ENCODE measurements at regions not wholly inside any gene's neighbourhood (a gene's known extent, or its start where the extent isn't known, plus 50 kb on each side); places are given as distances from the start of the nearest gene placed in this dataset.

DNA sequence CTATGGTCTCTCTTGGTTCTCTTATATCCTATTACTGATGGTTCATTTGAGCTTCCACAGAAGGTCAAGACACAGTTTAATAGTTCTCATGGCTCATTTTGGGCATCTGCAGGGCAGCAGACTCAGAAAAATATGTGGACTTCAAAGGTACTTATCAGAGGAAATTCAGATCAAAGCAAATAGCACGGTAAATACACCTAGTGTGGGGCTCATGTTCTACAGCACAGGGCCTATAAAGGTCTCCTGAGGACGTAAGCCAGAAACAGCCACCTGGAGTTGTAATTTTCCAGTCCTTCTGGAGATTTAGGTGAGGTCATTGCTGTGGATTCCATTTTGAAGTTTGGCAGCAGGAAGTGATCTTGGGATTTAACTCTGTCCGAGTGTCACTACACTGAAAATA, 134.5 kb upstream of the SGO1 start:
- Histone ChIP-seq H3K4me3 (no peak overlapping the region), H3K27me3 (no peaks in the 10 kb centered on the region), H3K4me1 (peaks cover 0 to 5% of the 10 kb centered on the region in 2 donors), H3K9me3 (no peaks in the 10 kb centered on the region), H3K27ac (no peak overlapping the region), H3K36me3 (no peaks in the 10 kb centered on the region)
- intact Hi-C loops (cut with DNase I) = no loop called here
- TF ChIP-seq, protein P1, sequence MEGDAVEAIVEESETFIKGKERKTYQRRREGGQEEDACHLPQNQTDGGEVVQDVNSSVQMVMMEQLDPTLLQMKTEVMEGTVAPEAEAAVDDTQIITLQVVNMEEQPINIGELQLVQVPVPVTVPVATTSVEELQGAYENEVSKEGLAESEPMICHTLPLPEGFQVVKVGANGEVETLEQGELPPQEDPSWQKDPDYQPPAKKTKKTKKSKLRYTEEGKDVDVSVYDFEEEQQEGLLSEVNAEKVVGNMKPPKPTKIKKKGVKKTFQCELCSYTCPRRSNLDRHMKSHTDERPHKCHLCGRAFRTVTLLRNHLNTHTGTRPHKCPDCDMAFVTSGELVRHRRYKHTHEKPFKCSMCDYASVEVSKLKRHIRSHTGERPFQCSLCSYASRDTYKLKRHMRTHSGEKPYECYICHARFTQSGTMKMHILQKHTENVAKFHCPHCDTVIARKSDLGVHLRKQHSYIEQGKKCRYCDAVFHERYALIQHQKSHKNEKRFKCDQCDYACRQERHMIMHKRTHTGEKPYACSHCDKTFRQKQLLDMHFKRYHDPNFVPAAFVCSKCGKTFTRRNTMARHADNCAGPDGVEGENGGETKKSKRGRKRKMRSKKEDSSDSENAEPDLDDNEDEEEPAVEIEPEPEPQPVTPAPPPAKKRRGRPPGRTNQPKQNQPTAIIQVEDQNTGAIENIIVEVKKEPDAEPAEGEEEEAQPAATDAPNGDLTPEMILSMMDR (IDR thresholded peaks at IDR 0.05) = no peak
- ATAC-seq = peak; percentile 79
- peak in 1 of 4 donors; percentile 50 for DNase-seq

DNA sequence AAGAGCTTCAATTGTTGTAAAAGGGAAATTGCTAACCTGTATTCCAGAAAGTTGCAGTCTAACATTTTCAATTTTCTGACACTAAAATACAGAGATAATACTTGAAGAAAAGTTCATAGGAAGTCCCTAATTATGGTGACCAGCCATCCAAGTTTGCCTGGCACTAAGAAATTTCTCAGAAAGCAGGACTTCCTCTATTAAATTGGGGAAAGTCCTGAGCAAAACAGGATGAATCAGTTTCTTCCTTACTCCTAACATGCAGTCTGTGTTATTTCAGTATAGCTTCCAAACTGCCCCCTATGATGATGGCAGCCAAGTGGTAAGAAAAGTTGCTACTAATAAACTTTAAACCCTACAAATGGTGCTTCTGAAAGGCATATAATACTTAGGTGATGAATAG, 133.5 kb upstream of the SGO1 start:
- ATAC-seq = no peak
- H3K27me3 ChIP-seq = no peaks in the 10 kb centered on the region
- TF ChIP-seq, protein P1 (IDR thresholded peaks at IDR 0.05) = no peak

DNA sequence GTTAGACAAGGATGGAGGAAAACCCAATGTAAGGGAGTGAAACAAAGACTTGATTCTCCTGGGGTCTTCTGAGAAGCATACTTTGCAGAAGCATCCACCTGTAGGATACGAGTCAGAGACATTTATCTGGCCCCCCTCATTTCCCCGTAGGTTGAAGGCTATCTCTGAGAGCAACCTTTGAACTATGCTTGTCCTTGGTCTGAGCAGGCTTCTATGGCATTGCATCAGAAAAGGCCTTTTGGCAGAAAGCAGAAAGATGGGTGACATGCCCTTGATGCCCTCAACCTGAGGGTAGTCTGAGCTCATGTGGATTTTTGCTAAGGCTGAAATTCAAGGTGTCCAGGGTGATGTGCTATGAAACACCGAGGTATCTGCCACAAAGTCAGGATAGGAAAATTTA, 131.6 kb upstream of the SGO1 start:
- TF ChIP-seq, protein P1 (IDR thresholded peaks at IDR 0.05) = no peak
- intact Hi-C loops (cut with DNase I) = no loop called here
- H3K27me3 ChIP-seq = no peaks in the 10 kb centered on the region
- no peaks in the 10 kb centered on the region for H3K4me1 ChIP-seq
- DNase-seq = no peak
- no peaks in the 10 kb centered on the region for H3K9me3 ChIP-seq
- H3K27ac ChIP-seq = no peak overlapping the region
- H3K36me3 ChIP-seq = no peaks in the 10 kb centered on the region
- H3K4me3 ChIP-seq = no peak overlapping the region
- no peak for ATAC-seq

More for the DNA sequence above, 133.5 kb upstream of the SGO1 start:
- Histone ChIP-seq H3K4me1 (no peaks in the 10 kb centered on the region), H3K4me3 (no peak overlapping the region), H3K36me3 (no peaks in the 10 kb centered on the region), H3K27ac (no peak overlapping the region), H3K9me3 (no peaks in the 10 kb centered on the region)
- intact Hi-C loops (cut with DNase I) = no loop called here
- DNase-seq = no peak

DNA sequence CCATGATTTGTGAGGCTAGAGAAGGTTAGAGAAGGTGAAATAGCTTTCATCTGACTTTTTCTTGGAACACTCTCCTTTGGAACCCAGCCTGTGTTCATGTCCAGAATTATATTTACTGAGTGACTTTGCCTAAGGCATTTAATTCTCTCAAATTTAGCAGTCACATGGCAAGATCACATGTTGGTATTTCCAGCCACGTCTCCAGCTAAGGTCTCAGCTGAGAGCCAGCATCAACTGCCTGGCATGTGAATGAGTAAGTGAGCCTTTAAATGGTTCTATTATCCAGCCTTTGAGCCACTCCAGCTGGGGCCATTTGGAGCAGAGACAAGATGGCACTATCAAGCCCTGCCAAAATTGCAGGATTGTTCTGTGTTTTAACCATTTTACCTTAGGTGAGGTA, 130.2 kb upstream of the SGO1 start:
- Histone ChIP-seq H3K36me3 (no peaks in the 10 kb centered on the region), H3K27ac (no peak overlapping the region), H3K4me3 (no peak overlapping the region), H3K4me1 (no peaks in the 10 kb centered on the region), H3K9me3 (no peaks in the 10 kb centered on the region), H3K27me3 (no peaks in the 10 kb centered on the region)
- ATAC-seq (no peak), DNase-seq (no peak)
- intact Hi-C loops (cut with DNase I) = no loop called here
- TF ChIP-seq, protein P1 (IDR thresholded peaks at IDR 0.05) = no peak

DNA sequence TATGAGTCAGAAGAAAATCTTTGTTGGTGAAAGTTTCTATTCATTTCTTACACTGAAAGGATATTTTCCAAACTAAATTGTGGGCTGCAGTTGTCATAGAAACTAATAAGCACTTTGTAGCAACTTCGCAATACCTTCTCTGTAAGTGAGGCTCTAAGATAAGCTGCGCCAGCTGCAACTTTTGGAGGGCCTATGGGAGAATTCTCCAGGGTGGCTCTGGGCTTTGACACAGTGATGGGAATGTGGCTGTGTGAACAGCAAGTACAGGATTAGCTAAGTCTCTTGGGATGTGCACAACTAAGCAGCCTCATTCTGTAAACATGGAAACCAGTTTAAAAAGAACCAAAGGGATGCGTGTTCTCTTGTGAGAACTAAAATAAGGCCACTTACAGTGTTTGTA, 124.6 kb upstream of the SGO1 start:
- DNase-seq (peak in 1 of 4 donors; percentile 15), ATAC-seq (no peak)
- H3K9me3 ChIP-seq = no peaks in the 10 kb centered on the region
- no peaks in the 10 kb centered on the region for H3K27me3 ChIP-seq
- intact Hi-C loops (cut with DNase I) = no loop called here
- H3K27ac ChIP-seq = no peak overlapping the region
- H3K36me3 ChIP-seq = no peaks in the 10 kb centered on the region
- no peaks in the 10 kb centered on the region for H3K4me1 ChIP-seq
- no peak overlapping the region for H3K4me3 ChIP-seq
- TF ChIP-seq, protein P1 (IDR thresholded peaks at IDR 0.05) = no peak

Data from left lung (tissue), 4 donors.